Kidney epithelial cell (primary cell): ENCODE measurements at regions not wholly inside any gene's neighbourhood (a gene's known extent, or its start where the extent isn't known, plus 50 kb on each side); places are given as distances from the start of the nearest gene placed in this dataset.

ENCODE experiments used
- DNase-seq: peaks from one replicate; pipeline ENCODE4 v3.0.0-alpha.2; 2010; ENCODE audit warnings: low read depth
- H3K27me3 ChIP-seq: 2 replicates; pipeline ENCODE4 v1.6.0; 2011; ENCODE audit warnings: low read length; ENCODE audit not compliant: control insufficient read depth, insufficient read depth
- H3K36me3 ChIP-seq: 2 replicates; pipeline ENCODE4 v1.5.1; 2011; ENCODE audit warnings: low read length; ENCODE audit not compliant: control insufficient read depth, insufficient read depth
- H3K4me3 ChIP-seq: 2 replicates; pipeline ENCODE4 v1.5.1; 2011; ENCODE audit warnings: low read depth, mild to moderate bottlenecking, control low read depth, low read length
- TF ChIP-seq, protein P1 (sequence below): IDR thresholded peaks from 2 replicates; pipeline ENCODE4 v1.5.1; 2011; ENCODE audit warnings: mild to moderate bottlenecking, moderate library complexity, low read length, control low read depth, inconsistent platforms; ENCODE audit not compliant: insufficient read depth, poor library complexity, severe bottlenecking

- DNase-seq: no peak
- no peaks in the 10 kb centered on the region for H3K36me3 ChIP-seq
- H3K27me3 ChIP-seq: no peaks in the 10 kb centered on the region
- H3K4me3 ChIP-seq: no peak overlapping the region
- TF ChIP-seq, protein P1, sequence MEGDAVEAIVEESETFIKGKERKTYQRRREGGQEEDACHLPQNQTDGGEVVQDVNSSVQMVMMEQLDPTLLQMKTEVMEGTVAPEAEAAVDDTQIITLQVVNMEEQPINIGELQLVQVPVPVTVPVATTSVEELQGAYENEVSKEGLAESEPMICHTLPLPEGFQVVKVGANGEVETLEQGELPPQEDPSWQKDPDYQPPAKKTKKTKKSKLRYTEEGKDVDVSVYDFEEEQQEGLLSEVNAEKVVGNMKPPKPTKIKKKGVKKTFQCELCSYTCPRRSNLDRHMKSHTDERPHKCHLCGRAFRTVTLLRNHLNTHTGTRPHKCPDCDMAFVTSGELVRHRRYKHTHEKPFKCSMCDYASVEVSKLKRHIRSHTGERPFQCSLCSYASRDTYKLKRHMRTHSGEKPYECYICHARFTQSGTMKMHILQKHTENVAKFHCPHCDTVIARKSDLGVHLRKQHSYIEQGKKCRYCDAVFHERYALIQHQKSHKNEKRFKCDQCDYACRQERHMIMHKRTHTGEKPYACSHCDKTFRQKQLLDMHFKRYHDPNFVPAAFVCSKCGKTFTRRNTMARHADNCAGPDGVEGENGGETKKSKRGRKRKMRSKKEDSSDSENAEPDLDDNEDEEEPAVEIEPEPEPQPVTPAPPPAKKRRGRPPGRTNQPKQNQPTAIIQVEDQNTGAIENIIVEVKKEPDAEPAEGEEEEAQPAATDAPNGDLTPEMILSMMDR: no peak
Observed at GRCh38 chr7:17040716-17041115, 158.9 kb upstream of the AGR3 start.

DNA sequence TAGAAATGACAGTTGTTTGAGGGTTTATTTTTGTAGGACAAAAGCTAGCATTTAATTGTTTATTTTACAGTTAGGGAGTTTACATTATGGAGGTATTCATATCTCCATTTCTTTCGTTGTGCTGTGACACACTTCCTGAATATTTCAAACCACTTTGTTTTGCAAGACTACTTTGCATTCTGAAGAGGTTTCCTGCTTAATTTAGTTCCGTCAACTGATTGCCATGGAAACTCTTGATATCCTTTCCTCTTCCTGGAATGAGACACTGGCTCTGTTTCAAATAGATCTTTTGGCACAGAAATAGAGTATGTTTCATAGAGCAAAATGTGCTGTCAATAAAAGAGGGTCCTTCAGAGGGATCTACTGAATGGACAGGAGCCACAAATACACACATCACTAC is 159.5 kb upstream of the AGR3 start:
- Histone ChIP-seq H3K4me3 (no peak overlapping the region), H3K27me3 (no peaks in the 10 kb centered on the region), H3K36me3 (no peaks in the 10 kb centered on the region)
- DNase-seq: peak; percentile 34
- TF ChIP-seq, protein P1: no peak

DNA sequence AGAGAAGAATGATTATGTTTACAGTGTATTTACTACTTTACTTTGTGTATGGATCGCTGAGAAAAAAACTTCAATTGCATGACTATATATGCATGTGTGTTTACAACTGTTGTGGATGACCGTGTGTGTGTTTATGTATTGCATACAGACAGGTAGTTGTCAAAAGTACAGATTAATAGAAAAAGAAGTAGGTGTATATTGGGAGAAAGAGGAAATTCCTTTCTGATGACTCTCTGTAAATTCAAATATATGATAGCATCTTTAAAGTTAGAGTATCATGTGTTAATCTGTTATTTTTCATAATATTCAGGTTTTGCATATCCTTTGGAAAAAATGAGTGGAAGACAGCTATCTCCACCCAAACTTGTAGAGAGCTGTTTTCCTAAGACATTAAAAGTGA is 160.4 kb upstream of the AGR3 start:
- H3K4me3 ChIP-seq: no peak overlapping the region
- no peak for DNase-seq
- H3K36me3 ChIP-seq: no peaks in the 10 kb centered on the region
- no peaks in the 10 kb centered on the region for H3K27me3 ChIP-seq
- TF ChIP-seq, protein P1: no peak

- no peaks in the 10 kb centered on the region for H3K27me3 ChIP-seq
- no peak for DNase-seq
- no peaks in the 10 kb centered on the region for H3K36me3 ChIP-seq
- TF ChIP-seq, protein P1: no peak
- no peak overlapping the region for H3K4me3 ChIP-seq
Observed at GRCh38 chr7:17043012-17043877, 161.5 kb upstream of the AGR3 start.

DNA sequence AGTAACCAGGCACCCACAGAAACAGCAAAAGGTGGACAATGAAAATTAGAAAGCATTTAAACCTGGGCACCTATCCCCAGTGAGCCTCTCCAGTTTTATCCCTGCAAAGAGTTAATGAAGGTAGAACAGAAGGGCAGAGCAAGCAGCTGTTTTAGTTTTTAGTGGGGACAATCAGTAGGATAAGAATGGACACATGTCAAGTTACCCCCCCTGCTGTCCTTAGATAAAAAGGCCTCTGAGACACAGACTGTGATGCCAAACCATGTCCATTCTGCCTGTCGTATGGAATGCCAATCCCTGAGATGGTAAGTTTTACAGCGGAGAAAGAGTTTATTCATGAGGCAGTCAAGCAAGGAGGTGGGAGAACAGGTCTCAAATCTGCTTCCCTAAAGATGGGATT is 162.6 kb upstream of the AGR3 start:
- TF ChIP-seq, protein P1: no peak
- DNase-seq: no peak
- Histone ChIP-seq H3K27me3 (no peaks in the 10 kb centered on the region), H3K36me3 (no peaks in the 10 kb centered on the region), H3K4me3 (no peak overlapping the region)

GRCh38 chr7:17044861-17045260 is 163.1 kb upstream of the AGR3 start:
- H3K4me3 ChIP-seq: no peak overlapping the region
- no peaks in the 10 kb centered on the region for H3K27me3 ChIP-seq
- no peaks in the 10 kb centered on the region for H3K36me3 ChIP-seq
- TF ChIP-seq, protein P1: no peak
- DNase-seq: no peak
